Liver (tissue), 3 donors: ENCODE measurements at regions not wholly inside any gene's neighbourhood (a gene's known extent, or its start where the extent isn't known, plus 50 kb on each side); places are given as distances from the start of the nearest gene placed in this dataset.

Experiments used
- FOXA2 ChIP-seq: IDR thresholded peaks from 2 replicates; pipeline ENCODE4 v1.6.1; 2016; ENCODE audit warnings: antibody characterized with exemption
- GABPA ChIP-seq, 2 donors: IDR thresholded peaks in 1 of 2; conservative IDR thresholded peaks in 1 of 2; 2 replicates each; pipeline ENCODE4 v1.6.1; 2016; ENCODE audit warnings: antibody characterized with exemption in 2 of 2, mild to moderate bottlenecking in 1 of 2, moderate library complexity in 1 of 2
- RAD21 ChIP-seq, 2 donors: IDR thresholded peaks; 2 replicates each; pipeline ENCODE4 v1.6.1; 2016; ENCODE audit warnings: antibody characterized with exemption in 2 of 2, mild to moderate bottlenecking in 2 of 2
- SP1 ChIP-seq: IDR thresholded peaks from 2 replicates; pipeline ENCODE4 v1.6.1; 2018; ENCODE audit warnings: antibody characterized with exemption, mild to moderate bottlenecking
- TAF1 ChIP-seq: conservative IDR thresholded peaks from 2 replicates; pipeline ENCODE4 v1.6.1; 2016; ENCODE audit warnings: antibody characterized with exemption, mild to moderate bottlenecking
- YY1 ChIP-seq: IDR thresholded peaks from 2 replicates; pipeline ENCODE4 v1.6.1; 2016; ENCODE audit warnings: antibody characterized with exemption, mild to moderate bottlenecking
- TF ChIP-seq, protein P1 (sequence below): fragments of 150-350 bp; IDR thresholded peaks from 2 replicates; pipeline ENCODE4 v1.5.1; 2017; ENCODE audit warnings: improper control_type of control experiment, low read depth, low read length; ENCODE audit not compliant: missing input control
- TF ChIP-seq, protein P2 (sequence below): IDR thresholded peaks from 2 replicates; pipeline ENCODE4 v1.6.1; 2016; ENCODE audit warnings: antibody characterized with exemption
- TF ChIP-seq, protein P3 (sequence below): IDR thresholded peaks from 2 replicates; pipeline ENCODE4 v1.6.1; 2016; ENCODE audit warnings: antibody characterized with exemption
- TF ChIP-seq, protein P4 (sequence below): IDR thresholded peaks from 2 replicates; pipeline ENCODE4 v1.6.1; 2016; ENCODE audit warnings: antibody characterized with exemption
- donor health status: healthy.
- donor health status: healthy.

DNA sequence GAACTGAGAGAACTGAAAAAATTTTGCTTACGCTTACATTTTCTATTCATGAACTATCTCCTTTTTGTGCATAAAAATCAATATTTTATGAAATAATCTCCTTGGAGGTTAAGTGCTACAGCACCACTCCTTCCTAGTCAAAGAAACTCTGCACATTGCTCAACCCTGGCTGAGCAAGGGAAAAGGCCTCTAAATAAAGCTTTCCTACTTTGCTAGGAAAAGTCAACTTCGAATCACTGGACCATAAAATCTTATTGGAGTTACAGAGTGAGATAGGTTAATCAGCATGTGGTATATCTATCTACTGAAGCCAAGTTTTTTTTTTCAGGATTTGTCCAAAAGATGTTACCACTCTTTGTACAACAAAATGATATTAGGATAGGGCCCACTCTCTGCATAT is 57.5 kb upstream of the HMGB1 start:
- TF ChIP-seq YY1, result no peak
- TF ChIP-seq FOXA2, result no peak
- TF ChIP-seq, protein P1, sequence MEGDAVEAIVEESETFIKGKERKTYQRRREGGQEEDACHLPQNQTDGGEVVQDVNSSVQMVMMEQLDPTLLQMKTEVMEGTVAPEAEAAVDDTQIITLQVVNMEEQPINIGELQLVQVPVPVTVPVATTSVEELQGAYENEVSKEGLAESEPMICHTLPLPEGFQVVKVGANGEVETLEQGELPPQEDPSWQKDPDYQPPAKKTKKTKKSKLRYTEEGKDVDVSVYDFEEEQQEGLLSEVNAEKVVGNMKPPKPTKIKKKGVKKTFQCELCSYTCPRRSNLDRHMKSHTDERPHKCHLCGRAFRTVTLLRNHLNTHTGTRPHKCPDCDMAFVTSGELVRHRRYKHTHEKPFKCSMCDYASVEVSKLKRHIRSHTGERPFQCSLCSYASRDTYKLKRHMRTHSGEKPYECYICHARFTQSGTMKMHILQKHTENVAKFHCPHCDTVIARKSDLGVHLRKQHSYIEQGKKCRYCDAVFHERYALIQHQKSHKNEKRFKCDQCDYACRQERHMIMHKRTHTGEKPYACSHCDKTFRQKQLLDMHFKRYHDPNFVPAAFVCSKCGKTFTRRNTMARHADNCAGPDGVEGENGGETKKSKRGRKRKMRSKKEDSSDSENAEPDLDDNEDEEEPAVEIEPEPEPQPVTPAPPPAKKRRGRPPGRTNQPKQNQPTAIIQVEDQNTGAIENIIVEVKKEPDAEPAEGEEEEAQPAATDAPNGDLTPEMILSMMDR, result no peak
- TF ChIP-seq, protein P2, sequence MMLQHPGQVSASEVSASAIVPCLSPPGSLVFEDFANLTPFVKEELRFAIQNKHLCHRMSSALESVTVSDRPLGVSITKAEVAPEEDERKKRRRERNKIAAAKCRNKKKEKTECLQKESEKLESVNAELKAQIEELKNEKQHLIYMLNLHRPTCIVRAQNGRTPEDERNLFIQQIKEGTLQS, result no peak
- no peak for TF ChIP-seq SP1
- TF ChIP-seq RAD21 (IDR thresholded peaks at IDR 0.05), result no peak
- TF ChIP-seq, protein P3, sequence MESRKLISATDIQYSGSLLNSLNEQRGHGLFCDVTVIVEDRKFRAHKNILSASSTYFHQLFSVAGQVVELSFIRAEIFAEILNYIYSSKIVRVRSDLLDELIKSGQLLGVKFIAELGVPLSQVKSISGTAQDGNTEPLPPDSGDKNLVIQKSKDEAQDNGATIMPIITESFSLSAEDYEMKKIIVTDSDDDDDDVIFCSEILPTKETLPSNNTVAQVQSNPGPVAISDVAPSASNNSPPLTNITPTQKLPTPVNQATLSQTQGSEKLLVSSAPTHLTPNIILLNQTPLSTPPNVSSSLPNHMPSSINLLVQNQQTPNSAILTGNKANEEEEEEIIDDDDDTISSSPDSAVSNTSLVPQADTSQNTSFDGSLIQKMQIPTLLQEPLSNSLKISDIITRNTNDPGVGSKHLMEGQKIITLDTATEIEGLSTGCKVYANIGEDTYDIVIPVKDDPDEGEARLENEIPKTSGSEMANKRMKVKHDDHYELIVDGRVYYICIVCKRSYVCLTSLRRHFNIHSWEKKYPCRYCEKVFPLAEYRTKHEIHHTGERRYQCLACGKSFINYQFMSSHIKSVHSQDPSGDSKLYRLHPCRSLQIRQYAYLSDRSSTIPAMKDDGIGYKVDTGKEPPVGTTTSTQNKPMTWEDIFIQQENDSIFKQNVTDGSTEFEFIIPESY, result no peak
- TF ChIP-seq, protein P4, sequence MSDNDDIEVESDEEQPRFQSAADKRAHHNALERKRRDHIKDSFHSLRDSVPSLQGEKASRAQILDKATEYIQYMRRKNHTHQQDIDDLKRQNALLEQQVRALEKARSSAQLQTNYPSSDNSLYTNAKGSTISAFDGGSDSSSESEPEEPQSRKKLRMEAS, result no peak
- TF ChIP-seq GABPA (IDR thresholded peaks at IDR 0.05 in 1 of 2, conservative IDR thresholded peaks at IDR 0.05 in 1 of 2), result no peak
- TF ChIP-seq TAF1, result no peak
